ENCODE measurements at regions not wholly inside any gene's neighbourhood (a gene's known extent, or its start where the extent isn't known, plus 50 kb on each side); places are given as distances from the start of the nearest gene placed in this dataset.

DNA sequence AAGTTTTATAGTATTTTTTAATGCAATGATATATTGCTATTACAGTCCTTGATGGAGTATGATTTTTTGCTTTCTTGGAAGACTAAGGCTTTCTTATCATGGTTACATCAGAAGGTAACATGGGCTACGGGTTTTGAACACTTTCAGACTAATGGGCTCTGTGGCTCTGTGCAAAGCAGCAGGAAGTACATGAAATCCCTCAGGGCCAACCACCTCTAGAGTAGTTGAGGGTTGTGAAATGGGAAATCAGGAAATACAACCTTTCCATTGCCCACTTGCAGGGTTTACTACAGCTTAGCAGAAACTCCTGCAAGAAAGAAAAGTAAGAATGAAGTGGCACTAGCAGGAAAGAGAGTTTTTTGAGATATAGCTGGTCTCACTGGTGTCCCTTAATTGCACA is 853.5 kb downstream of the KCNMA1 start:
- TF ChIP-seq POLR2A (IDR thresholded peaks at IDR 0.05): no peak
- no peak for TF ChIP-seq CTCF (IDR thresholded peaks at IDR 0.05)
- no peak for DNase-seq
- no peak overlapping the region for H3K4me3 ChIP-seq
- no peaks in the 10 kb centered on the region for H3K36me3 ChIP-seq (replicated peaks in 1 of 2)
- intact Hi-C loops (cut with DNase I): no loop called here
- no peak overlapping the region for H3K27ac ChIP-seq
- H3K27me3 ChIP-seq: no peaks in the 10 kb centered on the region
- WGBS, 4 donors: 62 to 73% (median 65%) methylated on average over 1 of the region's 1 CpG
- H3K9me3 ChIP-seq (replicated peaks in 1 of 3): peaks cover 0 to 7% (median 0%) of the 10 kb centered on the region in 3 donors
- no peaks in the 10 kb centered on the region for H3K4me1 ChIP-seq (replicated peaks in 1 of 2)

DNA sequence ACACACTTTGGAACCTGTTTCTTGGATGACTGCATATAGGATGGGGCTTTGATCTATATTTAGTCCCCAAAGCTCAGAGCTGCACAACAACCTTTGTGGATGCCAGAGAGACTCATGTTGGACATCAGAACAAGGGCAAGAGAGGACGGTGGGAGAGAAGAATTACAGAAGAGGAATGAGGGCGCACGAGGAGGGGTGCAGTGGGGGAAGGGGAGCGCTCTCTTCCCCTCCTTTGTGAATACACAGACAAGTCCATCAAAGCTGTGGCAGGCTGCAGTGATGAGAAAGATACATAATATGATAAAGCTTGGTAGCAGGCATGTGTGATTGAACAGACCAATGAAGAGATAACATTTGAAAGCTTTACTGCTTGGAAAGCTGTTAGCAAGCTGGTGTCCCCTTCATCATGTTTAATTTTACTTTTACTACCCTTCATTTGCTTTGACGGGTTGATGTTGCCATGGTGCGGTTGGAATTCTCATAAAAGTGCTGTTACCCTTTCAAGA is 857.8 kb downstream of the KCNMA1 start:
- H3K4me1 ChIP-seq (replicated peaks in 1 of 2): no peaks in the 10 kb centered on the region
- H3K27ac ChIP-seq: no peak overlapping the region
- 45 to 60% (median 53%) methylated on average over 6 of the region's 6 CpGs for WGBS, 4 donors
- TF ChIP-seq CTCF (IDR thresholded peaks at IDR 0.05) (no peak), POLR2A (IDR thresholded peaks at IDR 0.05) (no peak)
- H3K4me3 ChIP-seq: no peak overlapping the region
- H3K27me3 ChIP-seq: no peaks in the 10 kb centered on the region
- H3K36me3 ChIP-seq (replicated peaks in 1 of 2): no peaks in the 10 kb centered on the region
- H3K9me3 ChIP-seq (replicated peaks in 1 of 3): peaks cover 0 to 7% (median 3%) of the 10 kb centered on the region in 3 donors
- no peak for DNase-seq
- intact Hi-C loops (cut with DNase I): no loop called here

GRCh38 chr10:76778914-76779795 is 858.5 kb downstream of the KCNMA1 start:
- DNase-seq: no peak
- H3K9me3 ChIP-seq (replicated peaks in 1 of 3): peaks cover 0 to 7% (median 3%) of the 10 kb centered on the region in 3 donors
- WGBS, 4 donors: 56 to 58% (median 57%) methylated on average over 10 of the region's 10 CpGs
- intact Hi-C loops (cut with DNase I): no loop called here
- H3K4me3 ChIP-seq: no peak overlapping the region
- H3K36me3 ChIP-seq (replicated peaks in 1 of 2): no peaks in the 10 kb centered on the region
- no peak overlapping the region for H3K27ac ChIP-seq
- TF ChIP-seq CTCF (IDR thresholded peaks at IDR 0.05) (no peak), POLR2A (IDR thresholded peaks at IDR 0.05) (no peak)
- no peaks in the 10 kb centered on the region for H3K27me3 ChIP-seq
- no peaks in the 10 kb centered on the region for H3K4me1 ChIP-seq (replicated peaks in 1 of 2)

- TF ChIP-seq POLR2A (IDR thresholded peaks at IDR 0.05): no peak
- TF ChIP-seq CTCF (IDR thresholded peaks at IDR 0.05): no peak
- H3K27ac ChIP-seq: no peak overlapping the region
- no peaks in the 10 kb centered on the region for H3K4me1 ChIP-seq (replicated peaks in 1 of 2)
- peaks cover 0 to 3% (median 0%) of the 10 kb centered on the region in 3 donors for H3K9me3 ChIP-seq (replicated peaks in 1 of 3)
- intact Hi-C loops (cut with DNase I): no loop called here
- DNase-seq: peak in 3 of 7 donors; percentile 5 to 14 (median 6)
- 79 to 94% (median 90%) methylated on average over 4 of the region's 4 CpGs for WGBS, 4 donors
- no peaks in the 10 kb centered on the region for H3K36me3 ChIP-seq (replicated peaks in 1 of 2)
- H3K4me3 ChIP-seq: no peak overlapping the region
- H3K27me3 ChIP-seq: no peaks in the 10 kb centered on the region
These were observed 862.5 kb downstream of the KCNMA1 start for GRCh38 chr10:76774987-76775603.

Measured in adrenal gland (tissue), 9 donors.